GM12878 (cell line): ENCODE measurements at regions not wholly inside any gene's neighbourhood (a gene's known extent, or its start where the extent isn't known, plus 50 kb on each side); places are given as distances from the start of the nearest gene placed in this dataset.

Source experiments
- ATAC-seq: fragments of 200-7000 bp; cut with Tn5 transposase; 3 replicates; pipeline ENCODE4 v1.9.1; 2020; ENCODE audit warnings: mild to moderate bottlenecking, moderate library complexity
- BruUV-seq: library from RNA; stranded (reverse); fragments of 400-500 nt; replicated peaks from 2 replicates; lab custom pipeline; 2021; lab: Mats Ljungman, UMichigan
- CTCF ChIA-PET: fragments of 300-600 bp; sonication (Branson Sonifier 250); formaldehyde crosslinking; extraction: SDS; loops from one replicate; lab custom pipeline; 2021; ENCODE audit warnings: inconsistent platforms; lab: Yijun Ruan, JAX
- POLR2A ChIA-PET: fragments of 350-600 bp; formaldehyde crosslinking; extraction: SDS; loops from one replicate; lab custom pipeline; 2021; ENCODE audit warnings: inconsistent platforms; lab: Charles Lee
- RAD21 ChIA-PET: fragments of 300-600 bp; sonication (Branson Sonifier 250); formaldehyde crosslinking; loops from one replicate; lab custom pipeline; 2023; ENCODE audit warnings: antibody characterized with exemption; ENCODE audit not compliant: unreplicated experiment; lab: Charles Lee
- SMC1A ChIA-PET: fragments of 300-600 bp; sonication (Branson Sonifier 250); formaldehyde crosslinking; loops from one replicate; lab custom pipeline; 2023; ENCODE audit not compliant: unreplicated experiment, uncharacterized antibody; lab: Charles Lee
- DNase-seq: peaks from one replicate; pipeline ENCODE4 v3.0.0-alpha.2; 2011; ENCODE audit warnings: low read depth, low spot score
- FAIRE-seq: peaks from 3 replicates; lab custom pipeline; 2011; peaks lifted over from hg19 to GRCh38; lab: Jason Lieb, UNC
- H2AFZ ChIP-seq: 2 replicates; pipeline ENCODE4 v1.6.0; 2011; ENCODE audit warnings: low read depth, low read length, control low read depth; ENCODE audit not compliant: control insufficient read depth
- H3K27ac ChIP-seq: 2 replicates; pipeline ENCODE4 v1.5.1; 2011; ENCODE audit warnings: control low read depth; ENCODE audit not compliant: control insufficient read depth, insufficient read depth
- H3K27me3 ChIP-seq, 2 experiments: replicated peaks in 1 of 2; 2 replicates each; pipeline versions ENCODE4 v1.6.0 to v1.6.1; 2011; ENCODE audit warnings: low read length in 1 of 2; ENCODE audit not compliant: control insufficient read depth in 2 of 2, insufficient read depth in 2 of 2
- H3K36me3 ChIP-seq, 2 experiments: 2 replicates each; pipeline ENCODE4 v1.5.1; 2011; ENCODE audit warnings: low read length in 1 of 2; ENCODE audit not compliant: control insufficient read depth in 2 of 2, insufficient read depth in 2 of 2
- H3K4me1 ChIP-seq: 2 replicates; pipeline ENCODE4 v1.6.1; 2011; ENCODE audit warnings: mild to moderate bottlenecking, low read length, moderate library complexity, mixed read lengths; ENCODE audit not compliant: control insufficient read depth, insufficient read depth
- H3K4me2 ChIP-seq: 2 replicates; pipeline ENCODE4 v1.6.0; 2011; ENCODE audit warnings: control low read depth; ENCODE audit not compliant: control insufficient read depth, insufficient read depth
- H3K4me3 ChIP-seq: fragments of 200-600 bp; sonication (generic); 2 replicates; pipeline ENCODE4 v1.5.1; 2016
- H3K79me2 ChIP-seq: 2 replicates; pipeline ENCODE4 v1.6.0; 2011; ENCODE audit warnings: low read length; ENCODE audit not compliant: control insufficient read depth, insufficient read depth
- H3K9ac ChIP-seq: 2 replicates; pipeline ENCODE4 v1.8.0; 2011; ENCODE audit warnings: low read length, control low read depth, mixed read lengths; ENCODE audit not compliant: control insufficient read depth, insufficient read depth
- H3K9me3 ChIP-seq: replicated peaks from 3 replicates; pipeline ENCODE4 v1.5.1; 2011; ENCODE audit warnings: mild to moderate bottlenecking, low read length; ENCODE audit not compliant: control insufficient read depth, insufficient read depth
- H4K20me1 ChIP-seq: 2 replicates; pipeline ENCODE4 v1.6.0; 2011; ENCODE audit not compliant: control insufficient read depth, insufficient read depth
- MTA2 ChIP-seq: fragments of 450-650 bp; IDR thresholded peaks from 2 replicates; pipeline ENCODE4 v1.6.1; 2016; ENCODE audit warnings: low read depth, mild to moderate bottlenecking, moderate library complexity
- MYB ChIP-seq: fragments of 150-350 bp; IDR thresholded peaks from 2 replicates; pipeline ENCODE4 v1.6.1; 2014; ENCODE audit warnings: mild to moderate bottlenecking, low read depth, low read length, borderline replicate concordance
- WGBS: methylation state at CpG from one replicate; pipeline ENCODE4 v1.1.6; 2016; ENCODE audit warnings: low lambda C conversion rate; ENCODE audit not compliant: insufficient replicate concordance, insufficient coverage; ENCODE audit errors: missing lambda C conversion rate; 5-methylcytosine and 5-hydroxymethylcytosine counted together
- in situ Hi-C: fragments of 300-500 bp; cut with MboI; formaldehyde crosslinking; loops from 9 replicates; pipeline ENCODE4 v1.14.3; 2018; ENCODE audit warnings: mixed read lengths
- intact Hi-C: fragments of 100-400 bp; cut with micrococcal nuclease; formaldehyde crosslinking; loops from one replicate; pipeline ENCODE4 v1.14.2; 2022; ENCODE audit not compliant: unreplicated experiment
- TF ChIP-seq, protein P1 (sequence below): fragments of 450-650 bp; formaldehyde crosslinking; IDR thresholded peaks from 2 replicates; pipeline ENCODE4 v1.4.0; 2020; ENCODE audit warnings: mild to moderate bottlenecking, moderate library complexity
- TF ChIP-seq, protein P2 (sequence below): fragments of 450-650 bp; conservative IDR thresholded peaks from 2 replicates; pipeline ENCODE4 v1.6.1; 2017; ENCODE audit warnings: mild to moderate bottlenecking, moderate library complexity

DNA sequence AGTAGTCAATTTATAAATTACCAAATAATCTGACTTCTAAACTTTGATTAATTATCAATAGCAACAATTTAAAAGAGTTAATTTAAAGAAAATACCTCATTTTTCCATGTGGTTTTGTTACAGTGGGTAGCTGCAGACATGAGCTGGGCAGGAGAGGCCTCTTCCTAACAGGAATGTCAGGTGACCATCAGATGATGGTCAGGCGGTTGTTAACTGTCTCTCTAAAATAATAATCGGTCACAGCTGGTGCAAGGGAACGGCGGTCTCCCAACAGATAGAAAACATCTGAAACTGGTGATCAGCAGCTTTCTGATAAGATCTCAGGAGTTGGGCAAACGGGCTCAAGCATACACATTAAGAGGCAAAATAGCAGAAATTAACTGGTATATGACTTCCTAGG lies 342.7 kb upstream of the CYLC2 start:
- no peaks in the 10 kb centered on the region for H3K27me3 ChIP-seq
- no peak for FAIRE-seq
- intact Hi-C loops (no loop called here), in situ Hi-C loops (no loop called here)
- ChIA-PET SMC1A (no interaction called here), POLR2A (no interaction called here), CTCF (no interaction called here), RAD21 (no interaction called here)
- TF ChIP-seq MYB = no peak
- TF ChIP-seq, protein P1, sequence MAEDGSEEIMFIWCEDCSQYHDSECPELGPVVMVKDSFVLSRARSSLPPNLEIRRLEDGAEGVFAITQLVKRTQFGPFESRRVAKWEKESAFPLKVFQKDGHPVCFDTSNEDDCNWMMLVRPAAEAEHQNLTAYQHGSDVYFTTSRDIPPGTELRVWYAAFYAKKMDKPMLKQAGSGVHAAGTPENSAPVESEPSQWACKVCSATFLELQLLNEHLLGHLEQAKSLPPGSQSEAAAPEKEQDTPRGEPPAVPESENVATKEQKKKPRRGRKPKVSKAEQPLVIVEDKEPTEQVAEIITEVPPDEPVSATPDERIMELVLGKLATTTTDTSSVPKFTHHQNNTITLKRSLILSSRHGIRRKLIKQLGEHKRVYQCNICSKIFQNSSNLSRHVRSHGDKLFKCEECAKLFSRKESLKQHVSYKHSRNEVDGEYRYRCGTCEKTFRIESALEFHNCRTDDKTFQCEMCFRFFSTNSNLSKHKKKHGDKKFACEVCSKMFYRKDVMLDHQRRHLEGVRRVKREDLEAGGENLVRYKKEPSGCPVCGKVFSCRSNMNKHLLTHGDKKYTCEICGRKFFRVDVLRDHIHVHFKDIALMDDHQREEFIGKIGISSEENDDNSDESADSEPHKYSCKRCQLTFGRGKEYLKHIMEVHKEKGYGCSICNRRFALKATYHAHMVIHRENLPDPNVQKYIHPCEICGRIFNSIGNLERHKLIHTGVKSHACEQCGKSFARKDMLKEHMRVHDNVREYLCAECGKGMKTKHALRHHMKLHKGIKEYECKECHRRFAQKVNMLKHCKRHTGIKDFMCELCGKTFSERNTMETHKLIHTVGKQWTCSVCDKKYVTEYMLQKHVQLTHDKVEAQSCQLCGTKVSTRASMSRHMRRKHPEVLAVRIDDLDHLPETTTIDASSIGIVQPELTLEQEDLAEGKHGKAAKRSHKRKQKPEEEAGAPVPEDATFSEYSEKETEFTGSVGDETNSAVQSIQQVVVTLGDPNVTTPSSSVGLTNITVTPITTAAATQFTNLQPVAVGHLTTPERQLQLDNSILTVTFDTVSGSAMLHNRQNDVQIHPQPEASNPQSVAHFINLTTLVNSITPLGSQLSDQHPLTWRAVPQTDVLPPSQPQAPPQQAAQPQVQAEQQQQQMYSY = no peak
- TF ChIP-seq, protein P2, sequence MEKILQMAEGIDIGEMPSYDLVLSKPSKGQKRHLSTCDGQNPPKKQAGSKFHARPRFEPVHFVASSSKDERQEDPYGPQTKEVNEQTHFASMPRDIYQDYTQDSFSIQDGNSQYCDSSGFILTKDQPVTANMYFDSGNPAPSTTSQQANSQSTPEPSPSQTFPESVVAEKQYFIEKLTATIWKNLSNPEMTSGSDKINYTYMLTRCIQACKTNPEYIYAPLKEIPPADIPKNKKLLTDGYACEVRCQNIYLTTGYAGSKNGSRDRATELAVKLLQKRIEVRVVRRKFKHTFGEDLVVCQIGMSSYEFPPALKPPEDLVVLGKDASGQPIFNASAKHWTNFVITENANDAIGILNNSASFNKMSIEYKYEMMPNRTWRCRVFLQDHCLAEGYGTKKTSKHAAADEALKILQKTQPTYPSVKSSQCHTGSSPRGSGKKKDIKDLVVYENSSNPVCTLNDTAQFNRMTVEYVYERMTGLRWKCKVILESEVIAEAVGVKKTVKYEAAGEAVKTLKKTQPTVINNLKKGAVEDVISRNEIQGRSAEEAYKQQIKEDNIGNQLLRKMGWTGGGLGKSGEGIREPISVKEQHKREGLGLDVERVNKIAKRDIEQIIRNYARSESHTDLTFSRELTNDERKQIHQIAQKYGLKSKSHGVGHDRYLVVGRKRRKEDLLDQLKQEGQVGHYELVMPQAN = no peak
- TF ChIP-seq MTA2 = no peak
- no peak overlapping the region for H3K27ac ChIP-seq
- H3K4me2 ChIP-seq = no peak overlapping the region
- H4K20me1 ChIP-seq = no peaks in the 10 kb centered on the region
- 30% methylated on average over 4 of the region's 5 CpGs for WGBS
- BruUV-seq = no TSS peak
- no peak overlapping the region for H3K9ac ChIP-seq
- no peak for DNase-seq
- H3K4me3 ChIP-seq = no peak overlapping the region
- ATAC-seq = no peak
- no peaks in the 10 kb centered on the region for H3K36me3 ChIP-seq
- no peaks in the 10 kb centered on the region for H3K79me2 ChIP-seq
- no peaks in the 10 kb centered on the region for H3K9me3 ChIP-seq
- H3K4me1 ChIP-seq = no peaks in the 10 kb centered on the region
- no peak overlapping the region for H2AFZ ChIP-seq
